ENCODE measurements at regions not wholly inside any gene's neighbourhood (a gene's known extent, or its start where the extent isn't known, plus 50 kb on each side); places are given as distances from the start of the nearest gene placed in this dataset.

DNA sequence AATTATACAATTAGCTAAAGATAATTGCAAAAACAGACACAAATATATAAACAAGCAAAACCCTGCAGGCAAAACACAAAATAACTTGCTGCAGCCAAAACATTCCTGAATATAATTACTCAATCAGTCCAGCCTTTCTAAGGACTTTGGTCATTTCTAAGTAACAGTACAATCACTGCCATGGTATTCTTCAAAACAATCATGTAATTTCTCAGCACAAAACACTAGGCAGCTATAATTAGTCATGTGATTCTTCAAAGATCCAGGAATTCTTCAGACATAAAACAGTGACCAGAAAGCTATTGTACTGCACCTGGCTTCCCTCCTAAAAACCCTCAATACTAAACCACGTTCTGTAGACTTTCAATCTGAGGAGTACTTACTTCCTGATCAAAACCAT lies 881.1 kb downstream of the EPHA7 start:
- DNase-seq (ENCODE audit: low spot score) (no peak), ATAC-seq (ENCODE audit: low FRiP score) (no peak)
- TF ChIP-seq CTCF (IDR thresholded peaks at IDR 0.05) = no peak

GRCh38 chr6:92534109-92534508 lies 885.2 kb downstream of the EPHA7 start:
- TF ChIP-seq CTCF (IDR thresholded peaks at IDR 0.05) = no peak
- ATAC-seq (ENCODE audit: low FRiP score) = no peak
- no peak for DNase-seq (ENCODE audit: low spot score)

- TF ChIP-seq CTCF (IDR thresholded peaks at IDR 0.05) = no peak
- no peak for DNase-seq (ENCODE audit: low spot score)
- no peak for ATAC-seq (ENCODE audit: low FRiP score)
These were observed 896.8 kb downstream of the EPHA7 start for GRCh38 chr6:92522589-92522988.

- TF ChIP-seq CTCF (IDR thresholded peaks at IDR 0.05) = no peak
- DNase-seq (ENCODE audit: low spot score) (no peak), ATAC-seq (ENCODE audit: low FRiP score) (no peak)
These were observed 897.8 kb downstream of the EPHA7 start for GRCh38 chr6:92521553-92521952.

DNA sequence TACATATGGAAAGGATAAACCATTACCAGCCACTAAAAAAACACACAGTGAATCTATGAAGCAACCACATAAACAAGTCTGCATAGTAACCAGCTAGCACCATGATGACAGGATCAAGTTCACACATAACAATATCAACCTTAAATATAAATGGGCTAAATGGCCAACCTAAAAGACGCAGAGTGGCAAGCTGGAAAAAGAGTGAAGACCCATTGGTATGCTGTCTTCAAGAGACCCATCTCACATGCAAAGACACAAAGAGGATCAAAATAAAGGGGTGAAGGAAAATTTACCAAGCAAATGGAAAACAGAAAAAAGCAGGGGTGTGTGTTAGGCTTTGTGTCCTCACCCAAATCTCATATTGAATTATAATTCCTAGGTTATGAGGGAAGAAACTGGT lies 909.2 kb downstream of the EPHA7 start:
- DNase-seq (ENCODE audit: low spot score) = no peak
- TF ChIP-seq CTCF (IDR thresholded peaks at IDR 0.05) = no peak
- ATAC-seq (ENCODE audit: low FRiP score) = no peak

DNA sequence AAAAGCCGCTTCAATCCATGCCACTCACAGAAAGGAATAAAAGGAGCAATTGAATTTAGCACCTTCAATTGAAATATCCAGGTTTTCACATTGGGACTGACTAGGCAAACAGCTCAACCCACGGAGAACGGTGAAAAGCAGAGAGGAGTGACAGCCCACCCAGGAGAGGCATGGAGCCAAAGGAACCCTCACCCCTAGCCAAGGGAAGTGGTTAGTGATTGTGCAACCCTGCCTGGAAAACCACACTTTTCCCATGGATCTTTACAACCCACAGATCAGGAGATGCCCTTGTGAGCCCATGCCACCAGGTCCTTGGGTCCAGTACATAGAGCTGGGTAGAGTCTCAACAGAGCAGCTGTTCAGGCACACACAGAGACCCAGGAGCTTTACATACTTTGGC lies 911.8 kb downstream of the EPHA7 start:
- TF ChIP-seq CTCF (IDR thresholded peaks at IDR 0.05) = no peak
- ATAC-seq (ENCODE audit: low FRiP score) (no peak), DNase-seq (ENCODE audit: low spot score) (no peak)

GRCh38 chr6:92504509-92504908 lies 914.9 kb downstream of the EPHA7 start:
- DNase-seq (ENCODE audit: low spot score) (no peak), ATAC-seq (ENCODE audit: low FRiP score) (no peak)
- TF ChIP-seq CTCF (IDR thresholded peaks at IDR 0.05) = no peak
